ENCODE measurements at regions not wholly inside any gene's neighbourhood (a gene's known extent, or its start where the extent isn't known, plus 50 kb on each side); places are given as distances from the start of the nearest gene placed in this dataset.

DNA sequence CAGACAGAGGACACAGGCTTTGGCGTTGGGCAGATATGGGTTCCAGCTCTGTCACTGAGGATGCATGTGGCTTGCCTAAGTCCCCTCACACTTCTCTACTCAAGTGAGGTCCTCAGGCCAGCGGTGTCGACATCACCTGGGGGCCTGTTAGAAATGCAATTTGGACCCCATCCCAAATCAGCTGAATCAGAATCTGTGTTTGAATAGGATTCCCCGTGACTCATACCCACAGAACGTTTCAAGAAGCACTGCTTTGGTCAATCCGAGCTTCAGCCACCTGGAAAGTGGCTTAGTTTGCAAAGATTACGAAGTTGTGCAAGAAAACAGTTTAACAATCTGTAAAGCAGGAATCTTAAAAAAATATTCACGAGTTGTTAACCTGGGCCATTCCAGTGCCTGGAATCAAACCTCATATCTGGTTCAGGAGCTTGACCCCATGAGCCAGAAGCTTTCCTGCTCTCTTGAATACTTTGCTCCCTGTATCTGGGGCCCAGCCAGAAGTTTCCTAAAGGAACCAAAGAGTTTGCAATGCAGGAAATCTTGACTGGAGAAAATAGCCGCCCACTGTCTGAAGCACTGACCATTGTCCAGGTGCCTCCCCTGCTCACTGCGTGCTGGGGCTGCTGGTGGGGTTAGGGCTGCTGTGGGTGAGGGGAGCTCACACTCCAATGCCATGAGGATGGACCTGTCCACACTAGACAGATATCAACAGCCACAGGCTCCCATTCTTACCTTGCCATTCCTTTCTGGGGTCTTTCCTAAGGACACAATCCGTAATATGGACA lies 208.5 kb upstream of the LINGO1 start:
- Histone ChIP-seq H3K4me1 (no peaks in the 10 kb centered on the region), H3K9me3 (peaks cover 0 to 9% (median 0%) of the 10 kb centered on the region in 12 donors), H3K4me3 (no peak overlapping the region), H3K36me3 (no peaks in the 10 kb centered on the region), H3K27me3 (peaks cover 0 to 20% (median 0%) of the 10 kb centered on the region in 9 donors), H3K27ac (no peak overlapping the region)
- ATAC-seq (no peak), DNase-seq (peak in 1 of 5 donors; percentile 12)
- intact Hi-C loops (cut with DNase I): no loop called here
- 49 to 68% (median 64%) methylated on average over 11 of the region's 11 CpGs for WGBS, 4 donors
- TF ChIP-seq CTCF (IDR thresholded peaks at IDR 0.05) (no peak), POLR2A (IDR thresholded peaks at IDR 0.05) (no peak)

- H3K27ac ChIP-seq: no peak overlapping the region
- intact Hi-C loops (cut with DNase I): loop anchor here in 1 of 10 donors (10.0 kb wide), 1 partner anchor 735 kb away; no protein-coding TSS in a partner anchor
- H3K4me3 ChIP-seq: no peak overlapping the region
- H3K4me1 ChIP-seq: no peaks in the 10 kb centered on the region
- ATAC-seq (no peak), DNase-seq (peak in 1 of 5 donors; percentile 49)
- 65 to 79% (median 75%) methylated on average over 11 of the region's 11 CpGs for WGBS, 4 donors
- H3K9me3 ChIP-seq: peaks cover 0 to 8% (median 0%) of the 10 kb centered on the region in 12 donors
- H3K36me3 ChIP-seq: no peaks in the 10 kb centered on the region
- H3K27me3 ChIP-seq: peaks cover 0 to 20% (median 0%) of the 10 kb centered on the region in 9 donors
- TF ChIP-seq CTCF (IDR thresholded peaks at IDR 0.05) (no peak), POLR2A (IDR thresholded peaks at IDR 0.05) (no peak)
Observed at GRCh38 chr15:77839970-77840905, 207.5 kb upstream of the LINGO1 start.

DNA sequence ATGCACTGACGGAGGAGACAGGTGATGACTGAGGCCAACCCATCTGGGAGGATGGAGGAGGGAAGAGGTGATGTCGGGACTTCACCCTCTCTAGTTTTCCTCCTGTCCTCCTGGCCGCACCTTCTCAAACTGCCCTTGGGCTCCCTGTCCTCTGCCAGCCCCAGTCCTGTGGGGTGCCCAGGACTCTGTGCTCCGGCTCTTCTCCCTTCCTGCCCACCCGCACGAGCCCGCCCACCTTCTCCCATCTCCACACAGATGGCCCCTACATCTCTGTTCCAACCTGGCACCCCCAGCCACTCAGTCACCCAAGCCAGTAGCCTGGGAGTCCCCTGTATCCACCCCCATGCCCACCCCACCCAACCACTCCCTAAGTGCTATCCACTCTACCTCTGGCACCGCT lies 206.7 kb upstream of the LINGO1 start:
- Histone ChIP-seq H3K36me3 (no peaks in the 10 kb centered on the region), H3K27me3 (peaks cover 0 to 23% (median 0%) of the 10 kb centered on the region in 9 donors), H3K4me3 (no peak overlapping the region), H3K27ac (no peak overlapping the region), H3K4me1 (no peaks in the 10 kb centered on the region), H3K9me3 (peaks cover 0 to under 1% (median 0%) of the 10 kb centered on the region in 12 donors)
- DNase-seq: peak in 1 of 5 donors; percentile 23
- TF ChIP-seq POLR2A (IDR thresholded peaks at IDR 0.05) (no peak), CTCF (IDR thresholded peaks at IDR 0.05) (no peak)
- intact Hi-C loops (cut with DNase I): loop anchor here in 1 of 10 donors (10.0 kb wide), 1 partner anchor 735 kb away; no protein-coding TSS in a partner anchor
- ATAC-seq: no peak
- WGBS, 4 donors: 88 to 95% (median 90%) methylated on average over 8 of the region's 8 CpGs

- TF ChIP-seq POLR2A (IDR thresholded peaks at IDR 0.05) (no peak), CTCF (IDR thresholded peaks at IDR 0.05) (no peak)
- 90 to 97% (median 96%) methylated on average over 4 of the region's 4 CpGs for WGBS, 4 donors
- ATAC-seq (no peak), DNase-seq (no peak)
- no peaks in the 10 kb centered on the region for H3K9me3 ChIP-seq
- H3K4me1 ChIP-seq: no peaks in the 10 kb centered on the region
- H3K36me3 ChIP-seq: no peaks in the 10 kb centered on the region
- H3K27me3 ChIP-seq: peaks cover 0 to 23% (median 0%) of the 10 kb centered on the region in 9 donors
- H3K27ac ChIP-seq: no peak overlapping the region
- intact Hi-C loops (cut with DNase I): loop anchor here in 1 of 10 donors (10.0 kb wide), 1 partner anchor 734 kb away; no protein-coding TSS in a partner anchor
- no peak overlapping the region for H3K4me3 ChIP-seq
Observed at GRCh38 chr15:77838595-77838994, 205.9 kb upstream of the LINGO1 start.

Data from heart left ventricle (tissue), 16 donors.